ENCODE measurements at regions not wholly inside any gene's neighbourhood (a gene's known extent, or its start where the extent isn't known, plus 50 kb on each side); places are given as distances from the start of the nearest gene placed in this dataset.
A peak's percentile ranks its signal among the peaks of the same experiment; 100 is the strongest.

- peaks cover 15% of the 10 kb centered on the region; the same call in 1 of the 3 replicates for H3K4me1 ChIP-seq
- ATAC-seq (peak in 1 of 2 experiments; percentile 66; a peak in 5 of 6 replicates), FAIRE-seq (no peak), DNase-seq (ENCODE audit: low read depth in 1 of 2, low spot score in 1 of 2) (peak in 1 of 2 experiments; percentile 64)
- CTCF ChIA-PET: no interaction called here
- H3K4me3 ChIP-seq: no peak overlapping the region
- H3K9me3 ChIP-seq: no peaks in the 10 kb centered on the region
- H3K27ac ChIP-seq: no peak overlapping the region
- POLR2A ChIA-PET: no interaction called here
- peak overlapping the region; percentile 56 for H3K4me2 ChIP-seq
- no peak for TF ChIP-seq E2F6 (IDR thresholded peaks at IDR 0.05; ENCODE audit: borderline replicate concordance, low read depth)
- TF ChIP-seq TP53 (CRISPR knock-in tag; IDR thresholded peaks at IDR 0.05): no peak
- no peak for TF ChIP-seq KDM5A (IDR thresholded peaks at IDR 0.05)
- 0 out of 4 replicates have a peak, but pooled peaks of 1 of the 2 experiments have one; percentile 16 for TF ChIP-seq CEBPB (IDR thresholded peaks at IDR 0.05)
- TF ChIP-seq BHLHE40 (IDR thresholded peaks at IDR 0.05; ENCODE audit: low read depth, low read length): no peak
- TF ChIP-seq MAZ (IDR thresholded peaks at IDR 0.05; ENCODE audit: borderline replicate concordance, low read depth, low read length): no peak
- no peak for TF ChIP-seq NFE2L2 (conservative IDR thresholded peaks at IDR 0.05; ENCODE audit: low read length)
- TF ChIP-seq POLR2A (IDR thresholded peaks at IDR 0.05; ENCODE audit: low read length): no peak
- no peak for TF ChIP-seq REST (IDR thresholded peaks at IDR 0.05)
- no peak for TF ChIP-seq BCL3 (IDR thresholded peaks at IDR 0.05)
- no peak for TF ChIP-seq GATA3 (IDR thresholded peaks at IDR 0.05; ENCODE audit: borderline replicate concordance)
- TF ChIP-seq USF2 (IDR thresholded peaks at IDR 0.05): no peak
- TF ChIP-seq EP300 (IDR thresholded peaks at IDR 0.05): 0 out of 5 replicates have a peak, but pooled peaks of 1 of the 2 experiments have one; percentile 18
- TF ChIP-seq FOSL2 (IDR thresholded peaks at IDR 0.05): no peak
- 0 out of 2 replicates have a peak, but pooled peaks have one; percentile 3 for TF ChIP-seq FOSL2 (CRISPR knock-in tag; IDR thresholded peaks at IDR 0.05)
- no peak for TF ChIP-seq RAD21 (conservative IDR thresholded peaks at IDR 0.05 in 1 of 2, IDR thresholded peaks at IDR 0.05 in 1 of 2)
- no peak for TF ChIP-seq ZSCAN20 (CRISPR knock-in tag; IDR thresholded peaks at IDR 0.05)
- no peak for TF ChIP-seq ZC3H11A (IDR thresholded peaks at IDR 0.05)
- no peak for TF ChIP-seq SREBF2 (IDR thresholded peaks at IDR 0.05)
- TF ChIP-seq HOXB13 (CRISPR knock-in tag; IDR thresholded peaks at IDR 0.05; ENCODE audit: low read depth): no peak
Observed at GRCh38 chrX:128754130-128754529, 701.9 kb upstream of the ACTRT1 start.

GRCh38 chrX:128739539-128739938, 687.3 kb upstream of the ACTRT1 start:
- 5% methylated on average over 1 of the region's 1 CpG for WGBS (ENCODE audit: missing lambda C conversion rate)
- DNase-seq (ENCODE audit: low read depth in 1 of 2, low spot score in 1 of 2) (no peak), ATAC-seq (no peak), FAIRE-seq (peak; percentile 89)
- ChIA-PET POLR2A (no interaction called here), CTCF (no interaction called here)
- Histone ChIP-seq H3K4me1 (no peaks in the 10 kb centered on the region), H3K4me3 (no peak overlapping the region), H3K4me2 (no peak overlapping the region), H3K27ac (no peak overlapping the region), H3K9me3 (no peaks in the 10 kb centered on the region)
- no peak for TF ChIP-seq CHD2 (IDR thresholded peaks at IDR 0.05; ENCODE audit: low read length, partially characterized antibody)
- no peak for TF ChIP-seq KDM5A (IDR thresholded peaks at IDR 0.05)
- TF ChIP-seq POLR2AphosphoS2 (conservative IDR thresholded peaks at IDR 0.05; ENCODE audit: low read length): no peak
- TF ChIP-seq FOXS1 (CRISPR knock-in tag; IDR thresholded peaks at IDR 0.05): no peak
- no peak for TF ChIP-seq NR3C1 (IDR thresholded peaks at IDR 0.05)
- no peak for TF ChIP-seq FOSB (CRISPR knock-in tag; IDR thresholded peaks at IDR 0.05)
- TF ChIP-seq MYC (IDR thresholded peaks at IDR 0.05; ENCODE audit: borderline replicate concordance, low read length): no peak
- TF ChIP-seq HOXB13 (CRISPR knock-in tag; IDR thresholded peaks at IDR 0.05; ENCODE audit: low read depth): no peak
- no peak for TF ChIP-seq CEBPB (IDR thresholded peaks at IDR 0.05)
- no peak for TF ChIP-seq HEYL (CRISPR knock-in tag; IDR thresholded peaks at IDR 0.05)

All from A549 (cell line).